ENCODE measurements at regions not wholly inside any gene's neighbourhood (a gene's known extent, or its start where the extent isn't known, plus 50 kb on each side); places are given as distances from the start of the nearest gene placed in this dataset.

DNA sequence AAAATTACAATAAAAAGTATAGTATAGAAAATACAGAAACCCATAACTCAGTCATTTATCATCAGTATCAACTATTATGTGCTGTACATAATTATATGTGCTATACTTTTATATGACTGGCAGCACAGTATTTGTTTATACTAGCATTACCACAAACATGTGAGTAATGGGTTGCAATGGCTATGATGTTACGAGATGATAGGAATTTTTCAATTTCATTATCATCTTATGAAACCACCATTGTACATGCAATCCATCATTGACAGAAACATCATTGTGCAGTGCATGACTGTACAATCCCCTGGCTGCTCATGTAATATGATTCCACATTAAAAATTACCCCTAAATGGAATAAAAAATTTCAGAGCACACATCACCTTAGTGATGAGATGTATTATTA, 55.7 kb upstream of the TMEM229A start:
- DNase-seq (ENCODE audit: extremely low spot score, insufficient read length, low read depth) (no peak), FAIRE-seq (no peak)

DNA sequence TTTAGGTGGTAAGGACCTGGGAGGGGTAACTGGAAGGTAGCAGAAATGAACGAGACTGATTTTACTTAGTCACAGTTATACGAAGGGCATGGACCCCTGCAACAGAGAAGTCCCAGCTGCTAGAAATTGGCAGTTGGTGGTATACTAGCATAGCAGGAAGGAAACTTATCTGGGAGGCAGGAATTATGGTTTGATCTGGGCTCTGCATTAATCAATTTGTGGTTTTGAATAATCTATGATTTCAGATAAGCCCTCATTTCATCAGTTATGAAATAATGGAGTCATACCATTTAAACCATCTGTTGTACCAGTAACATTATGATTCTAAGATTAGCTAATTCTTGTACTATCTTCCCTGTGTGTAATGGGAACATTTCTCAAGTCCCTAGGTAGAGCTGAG, 54.0 kb upstream of the TMEM229A start:
- DNase-seq (ENCODE audit: extremely low spot score, insufficient read length, low read depth) = no peak
- no peak for FAIRE-seq

DNA sequence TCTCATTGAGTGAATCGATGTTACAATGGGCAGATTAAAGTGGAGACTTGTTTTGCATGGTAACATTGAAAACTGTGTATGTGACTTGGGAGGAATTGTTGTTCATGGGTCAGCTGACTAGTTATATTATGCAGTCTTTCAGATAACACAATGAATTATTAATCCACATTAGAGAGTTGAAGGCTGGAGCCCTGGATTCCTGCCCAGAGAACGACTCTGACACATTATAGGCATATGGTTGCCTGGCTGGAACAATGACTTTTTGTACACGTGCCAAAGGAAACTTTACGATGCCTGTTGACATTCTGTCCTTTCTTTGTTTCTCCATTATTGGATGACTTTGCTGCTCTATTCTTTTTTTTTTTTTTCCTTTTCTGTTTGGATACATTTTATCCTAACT, 52.3 kb upstream of the TMEM229A start:
- FAIRE-seq = no peak

GRCh38 chr7:124084024-124084423, 51.2 kb upstream of the TMEM229A start:
- no peak for DNase-seq (ENCODE audit: extremely low spot score, insufficient read length, low read depth)
- FAIRE-seq = no peak

More for the DNA sequence above, 52.3 kb upstream of the TMEM229A start:
- no peak for DNase-seq (ENCODE audit: extremely low spot score, insufficient read length, low read depth)

Data from GM18507 (cell line).